HG02981 (cell line): ENCODE measurements at regions not wholly inside any gene's neighbourhood (a gene's known extent, or its start where the extent isn't known, plus 50 kb on each side); places are given as distances from the start of the nearest gene placed in this dataset.

Experiments used
- ATAC-seq: cut with Tn5 transposase; IDR thresholded peaks from one replicate; pipeline ENCODE4 v1.9.1; 2021; ENCODE audit warnings: mild to moderate bottlenecking, moderate library complexity; ENCODE audit not compliant: unreplicated experiment

- ATAC-seq: no peak
Observed at GRCh38 chr14:85239791-85240190, 290.2 kb upstream of the FLRT2 start.

DNA sequence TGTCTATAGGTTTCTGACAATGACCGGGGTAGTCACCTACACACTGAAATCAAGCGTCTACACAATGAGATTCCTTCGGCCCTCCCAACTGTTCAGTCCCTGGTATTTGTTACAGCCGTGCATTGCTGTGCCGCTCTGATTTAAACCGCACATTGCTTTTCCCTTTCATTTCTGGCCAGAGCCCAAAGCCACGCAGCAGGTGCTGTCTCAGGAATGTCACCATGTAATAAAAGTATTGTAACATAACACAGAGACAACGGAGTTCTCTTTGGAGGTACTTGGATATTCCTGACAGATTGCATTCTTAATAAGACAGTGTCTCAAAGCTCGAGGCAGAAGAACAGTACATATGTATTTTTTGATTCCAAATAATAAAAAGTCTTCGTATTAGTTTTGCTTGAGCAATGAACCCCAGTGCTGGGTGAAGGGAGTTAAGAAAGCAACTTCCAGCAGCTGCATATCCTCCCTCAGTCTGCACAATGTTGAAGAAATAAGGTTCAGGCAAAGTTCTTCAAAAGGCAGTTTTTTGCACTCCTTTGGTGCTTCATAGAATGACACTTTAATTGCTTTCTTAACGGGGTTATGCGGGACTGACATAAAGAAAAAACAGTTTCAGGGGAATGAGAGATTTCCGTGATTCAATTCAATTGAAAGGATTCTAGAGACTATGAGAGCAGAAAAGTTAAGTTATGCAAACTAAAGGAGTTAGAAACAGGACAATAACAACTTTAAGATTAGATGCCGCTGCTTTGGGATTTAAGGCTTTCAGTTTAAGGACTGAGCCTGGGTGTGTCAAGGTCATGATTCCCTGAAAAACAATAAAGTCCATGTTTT, 288.7 kb upstream of the FLRT2 start:
- ATAC-seq: no peak

- ATAC-seq: no peak
Observed at GRCh38 chr14:85242666-85243065, 287.3 kb upstream of the FLRT2 start.

- ATAC-seq: no peak
Observed at GRCh38 chr14:85243321-85243720, 286.6 kb upstream of the FLRT2 start.

- no peak for ATAC-seq
Observed at GRCh38 chr14:85247071-85247470, 282.9 kb upstream of the FLRT2 start.

- ATAC-seq: no peak
Observed at GRCh38 chr14:85248881-85249635, 280.9 kb upstream of the FLRT2 start.

- no peak for ATAC-seq
Observed at GRCh38 chr14:85250414-85251189, 279.3 kb upstream of the FLRT2 start.

DNA sequence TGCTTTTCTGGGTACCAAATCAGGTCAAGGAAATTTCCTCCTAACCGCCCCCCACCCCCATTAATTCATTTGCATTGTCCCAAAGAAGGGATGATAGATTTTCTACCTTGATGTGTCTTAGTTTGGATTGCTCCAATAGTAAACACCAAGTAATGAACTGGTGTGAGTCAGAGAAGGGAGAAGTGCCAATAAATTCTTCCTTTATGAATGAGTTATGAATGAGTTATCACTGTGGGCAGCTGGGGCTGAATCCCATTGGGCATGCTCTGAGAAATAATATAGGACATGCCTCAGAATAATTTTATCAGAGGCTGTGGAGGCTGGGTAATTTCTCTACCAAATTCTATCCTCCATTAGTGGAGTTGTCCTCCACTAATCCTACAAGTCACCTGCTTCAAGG, 277.9 kb upstream of the FLRT2 start:
- no peak for ATAC-seq

DNA sequence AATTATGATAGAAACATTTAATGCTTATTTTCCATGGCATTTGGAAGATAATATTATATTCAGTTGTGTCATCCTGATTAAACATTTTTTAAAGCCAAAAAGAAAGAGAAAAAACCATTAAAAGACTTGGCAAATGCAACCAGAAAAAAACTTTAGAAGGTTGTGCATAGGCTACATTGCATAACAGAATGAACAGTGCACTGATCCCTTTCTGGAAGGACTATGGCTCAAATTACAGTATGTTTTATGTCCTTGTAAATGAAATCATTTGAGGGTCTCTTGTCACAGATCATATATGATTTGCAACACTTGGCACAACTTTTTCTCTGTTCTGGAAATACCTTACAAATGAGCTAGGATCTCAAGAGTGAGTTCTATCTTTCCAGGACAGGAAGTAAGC, 275.2 kb upstream of the FLRT2 start:
- ATAC-seq: no peak

DNA sequence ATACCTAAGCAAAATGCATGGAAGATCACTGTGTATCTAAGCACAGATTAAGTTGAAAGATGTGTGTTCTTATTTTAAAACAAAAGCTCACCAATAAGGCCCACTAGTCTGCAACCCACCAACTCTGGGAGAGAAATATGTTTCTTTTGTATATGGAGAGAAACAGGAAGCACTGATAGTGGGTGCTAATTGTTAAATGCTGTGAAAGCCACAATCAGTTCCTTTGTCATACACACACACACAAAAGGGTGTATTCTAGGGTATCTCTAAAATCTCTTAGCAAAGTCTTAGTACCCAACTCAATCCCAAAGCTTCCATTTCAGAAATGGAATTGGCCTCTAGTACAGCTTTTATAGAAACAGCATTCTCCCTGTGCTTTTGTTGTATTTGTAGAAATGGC, 272.7 kb upstream of the FLRT2 start:
- ATAC-seq: no peak

DNA sequence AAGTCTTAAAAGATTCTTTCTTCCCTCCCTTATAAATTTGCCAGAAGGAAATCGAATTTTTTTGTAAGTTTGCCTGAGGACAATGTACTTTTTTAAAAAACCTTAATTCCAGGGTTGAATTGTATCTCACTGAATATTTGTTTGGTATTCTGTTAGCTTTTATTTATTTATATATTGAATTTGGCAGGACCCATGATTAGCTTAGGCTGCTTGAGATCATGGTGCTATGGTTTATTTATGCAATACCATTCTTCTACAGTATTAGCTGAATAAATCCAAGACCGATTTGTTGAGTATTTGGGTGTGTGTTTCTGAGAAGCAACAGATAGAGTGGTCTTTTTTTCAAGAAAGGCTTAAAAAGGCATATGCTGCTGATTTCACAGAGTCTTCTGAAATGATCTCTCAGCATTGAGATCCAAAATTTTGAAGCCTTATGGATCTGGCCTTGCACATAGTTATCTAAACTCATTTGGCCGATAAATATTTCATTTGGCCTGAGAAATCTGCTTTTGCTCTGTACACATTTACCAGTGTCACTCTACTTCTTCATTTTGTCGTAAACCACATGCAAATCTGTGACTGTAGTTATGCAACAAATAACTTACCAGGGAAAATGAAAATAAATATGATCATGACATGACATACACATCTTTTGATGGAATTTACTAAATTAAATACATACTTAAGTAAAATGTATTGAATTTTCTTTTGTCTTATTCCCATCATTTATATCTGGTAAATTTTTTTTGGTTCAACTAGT, 265.8 kb upstream of the FLRT2 start:
- ATAC-seq: no peak

- ATAC-seq: no peak
Observed at GRCh38 chr14:85273099-85273677, 256.8 kb upstream of the FLRT2 start.

GRCh38 chr14:85273952-85274351, 256.0 kb upstream of the FLRT2 start:
- ATAC-seq: no peak

- no peak for ATAC-seq
Observed at GRCh38 chr14:85276161-85276978, 253.6 kb upstream of the FLRT2 start.

DNA sequence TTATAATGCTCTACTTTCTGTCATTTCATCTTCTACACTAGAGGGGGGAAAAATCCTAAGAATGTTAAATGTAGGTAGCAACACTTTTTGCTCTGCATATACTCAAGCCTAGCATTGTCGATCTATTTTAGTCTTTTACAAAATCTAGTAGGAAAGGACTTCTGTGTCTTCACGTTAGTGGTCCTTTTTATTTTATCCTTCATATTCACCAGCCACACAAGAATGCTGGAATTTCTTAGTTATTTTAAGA, 253.0 kb upstream of the FLRT2 start:
- ATAC-seq: no peak

DNA sequence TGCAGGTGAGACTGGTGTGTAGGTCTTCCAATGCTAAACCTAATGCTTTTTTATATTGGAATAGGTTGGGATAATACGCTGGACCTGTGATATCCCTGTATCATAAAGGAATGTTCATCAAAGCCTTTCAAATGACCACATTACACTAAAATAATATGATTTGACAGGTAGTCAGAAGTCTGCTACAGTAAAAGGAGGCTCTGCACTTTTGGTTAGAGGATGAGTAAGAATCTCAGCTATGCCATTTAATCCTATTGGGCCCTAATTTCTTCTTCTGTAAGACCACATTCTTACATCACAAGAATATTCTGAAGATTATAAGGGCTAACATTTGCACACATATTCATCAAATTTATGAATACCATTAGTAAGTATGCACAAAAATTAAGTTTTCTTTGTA, 250.5 kb upstream of the FLRT2 start:
- ATAC-seq: no peak

DNA sequence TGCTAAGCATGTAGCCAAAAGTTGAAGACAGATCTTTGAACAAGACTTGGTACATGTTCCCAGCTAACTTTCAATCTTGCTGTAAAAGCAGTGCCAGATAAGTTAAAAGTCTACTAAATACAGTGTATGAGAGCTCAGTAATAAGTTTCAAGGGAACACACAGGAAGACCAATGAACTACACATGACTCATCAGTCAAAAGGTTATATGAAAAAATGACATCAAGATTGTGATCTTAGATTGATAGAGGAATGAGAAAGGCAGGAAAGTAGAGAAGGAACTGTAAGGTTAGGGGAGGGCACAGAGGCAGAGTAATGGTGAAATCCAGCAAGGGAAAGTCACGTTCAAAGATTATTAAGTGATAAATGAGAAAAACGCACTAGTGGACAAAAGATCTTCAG, 249.9 kb upstream of the FLRT2 start:
- no peak for ATAC-seq

- no peak for ATAC-seq
Observed at GRCh38 chr14:85281921-85282320, 248.0 kb upstream of the FLRT2 start.

GRCh38 chr14:85288041-85288440, 241.9 kb upstream of the FLRT2 start:
- ATAC-seq: no peak

DNA sequence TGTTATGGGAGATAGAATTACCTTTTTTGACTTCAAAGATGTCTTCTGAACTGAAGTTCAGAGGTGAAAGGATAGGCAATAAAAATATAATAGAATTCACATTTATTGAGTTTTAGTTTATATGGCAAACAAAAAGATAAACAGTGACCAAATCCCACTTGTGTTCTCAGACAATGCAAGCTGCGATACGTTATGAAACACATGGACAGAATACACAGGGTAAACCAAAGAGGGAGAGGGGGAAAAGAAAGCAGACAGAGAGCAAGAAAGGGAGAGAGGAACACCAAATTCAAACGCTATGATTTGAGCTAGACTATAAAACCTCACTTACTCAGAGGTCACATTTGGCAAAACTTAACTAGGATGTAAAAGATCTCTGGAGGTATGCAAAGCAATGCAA, 238.2 kb upstream of the FLRT2 start:
- ATAC-seq: no peak
